AG08396 (cell line): ENCODE measurements at regions not wholly inside any gene's neighbourhood (a gene's known extent, or its start where the extent isn't known, plus 50 kb on each side); places are given as distances from the start of the nearest gene placed in this dataset.

Experiments used
- DNase-seq: peaks from one replicate; pipeline ENCODE4 v3.0.0; 2012; ENCODE audit warnings: low spot score, mixed read lengths

DNA sequence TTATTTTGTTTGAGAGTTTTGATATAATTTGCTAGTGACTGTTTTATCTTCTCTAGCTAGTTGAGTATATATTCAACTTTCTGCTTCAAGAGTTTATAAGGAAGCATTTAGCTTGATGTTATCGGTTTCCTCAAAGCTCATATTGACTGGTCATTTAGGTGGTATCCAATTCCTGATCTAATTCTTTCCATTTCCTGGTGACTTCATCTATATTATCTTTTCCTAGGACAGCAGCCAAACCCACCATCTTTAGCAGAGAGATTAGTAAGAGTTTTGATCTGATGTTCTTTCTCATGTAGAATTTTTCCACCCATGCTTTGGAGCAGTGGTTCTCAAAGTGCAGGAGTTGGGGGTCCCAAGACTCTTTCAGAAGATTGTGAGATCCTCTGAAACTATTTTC lies 148.6 kb upstream of the STT3B start:
- no peak for DNase-seq

- no peak for DNase-seq
These were observed 142.8 kb upstream of the STT3B start for GRCh38 chr3:31389939-31390338.

DNA sequence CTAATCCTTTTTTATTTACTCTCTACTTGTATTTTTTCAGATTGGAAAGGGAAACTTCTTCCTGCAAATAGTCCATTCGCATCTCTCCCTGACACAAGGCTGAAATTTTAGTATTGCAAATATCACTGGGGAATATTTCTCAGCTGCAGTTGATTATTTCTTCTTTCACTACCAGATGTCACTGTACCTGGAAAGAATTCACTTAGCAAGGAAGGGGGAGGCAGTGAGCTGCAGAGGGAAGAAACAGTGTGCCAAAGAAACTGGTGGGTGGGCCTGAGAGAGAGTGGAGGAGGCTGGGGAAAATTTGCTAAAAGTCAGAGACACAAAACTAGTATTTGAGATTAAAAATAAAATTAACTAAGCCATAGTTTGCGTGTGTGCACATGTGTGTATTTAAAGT lies 142.3 kb upstream of the STT3B start:
- no peak for DNase-seq

DNA sequence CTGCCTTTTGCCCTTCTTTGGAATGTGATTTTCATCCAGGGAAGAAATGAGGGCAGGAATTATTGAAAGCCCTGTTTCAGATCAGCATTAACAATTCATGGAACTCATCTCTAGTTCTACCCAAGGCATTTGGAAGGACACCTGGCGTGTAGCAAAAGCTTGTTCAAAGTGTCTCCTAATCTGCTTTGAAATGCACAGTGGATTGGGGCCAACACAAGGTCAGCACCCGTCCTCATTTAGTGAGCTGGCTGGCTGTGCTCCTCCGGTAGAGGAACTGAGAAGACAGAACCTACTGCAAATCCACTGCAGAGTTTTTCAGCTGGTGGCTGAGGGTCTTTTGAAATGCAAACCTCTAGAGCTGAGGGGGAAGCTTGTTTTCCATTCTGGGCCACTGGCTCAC lies 141.6 kb upstream of the STT3B start:
- DNase-seq = no peak

DNA sequence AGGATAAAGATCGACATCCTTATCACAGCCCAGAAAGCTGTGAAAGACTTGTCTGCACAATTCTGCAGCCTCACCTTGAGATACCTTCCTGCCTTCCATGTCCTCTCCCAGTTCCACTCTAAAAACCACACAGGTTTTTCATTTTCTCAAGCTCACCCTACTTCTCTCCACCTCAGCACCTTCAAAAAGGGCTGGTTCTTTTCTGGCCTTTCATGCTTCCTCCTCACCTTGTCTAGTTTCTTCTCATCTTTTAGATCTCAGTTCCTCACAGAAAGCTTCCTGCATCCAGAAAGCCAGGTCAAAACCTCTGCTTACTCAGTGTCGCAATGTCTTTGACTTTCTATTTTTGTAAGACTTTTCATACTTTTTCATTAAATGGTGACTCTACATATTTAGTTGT lies 140.2 kb upstream of the STT3B start:
- DNase-seq = no peak

DNA sequence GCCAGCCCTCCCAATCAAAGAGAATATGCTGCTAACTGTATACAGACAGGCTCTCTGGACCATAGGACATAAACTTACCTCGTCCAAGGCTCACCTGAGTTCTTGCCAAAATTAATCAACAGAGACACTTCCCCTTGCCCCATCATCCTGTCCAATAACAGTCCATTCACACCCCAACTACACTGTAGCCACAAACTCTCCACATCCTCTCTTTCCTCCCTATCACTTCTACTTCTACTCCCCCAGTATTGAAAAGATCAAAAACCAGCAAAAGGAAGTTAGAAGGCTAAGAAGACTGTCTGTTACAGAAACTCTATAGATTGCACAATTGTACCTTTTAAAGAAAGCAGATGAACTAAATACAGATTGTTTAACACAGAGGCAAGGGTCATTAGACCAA lies 133.5 kb upstream of the STT3B start:
- DNase-seq = no peak

- DNase-seq = no peak
These were observed 130.6 kb upstream of the STT3B start for GRCh38 chr3:31402117-31402516.

- no peak for DNase-seq
These were observed 129.5 kb upstream of the STT3B start for GRCh38 chr3:31403197-31403596.

GRCh38 chr3:31404871-31405270 lies 127.9 kb upstream of the STT3B start:
- no peak for DNase-seq

GRCh38 chr3:31405515-31405914 lies 127.2 kb upstream of the STT3B start:
- DNase-seq = no peak

DNA sequence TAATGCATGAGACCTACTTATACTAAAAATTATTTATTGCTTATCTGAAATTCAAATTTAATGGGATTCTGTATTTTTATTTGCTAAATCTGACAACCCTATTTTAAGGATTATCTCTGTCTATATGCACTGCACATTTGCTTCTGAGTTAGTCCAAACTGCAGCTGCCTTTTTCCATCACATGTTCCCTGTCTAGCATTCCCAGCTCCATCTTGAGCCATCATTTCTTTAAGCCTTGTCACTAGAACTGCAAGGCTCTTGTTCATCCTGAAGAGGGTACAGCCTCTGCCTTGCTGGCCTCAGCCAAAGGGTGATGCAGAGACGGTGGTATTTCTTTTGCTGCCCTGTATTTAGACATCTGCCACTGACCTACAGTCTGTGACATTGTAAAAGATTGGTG lies 125.8 kb upstream of the STT3B start:
- DNase-seq = no peak

DNA sequence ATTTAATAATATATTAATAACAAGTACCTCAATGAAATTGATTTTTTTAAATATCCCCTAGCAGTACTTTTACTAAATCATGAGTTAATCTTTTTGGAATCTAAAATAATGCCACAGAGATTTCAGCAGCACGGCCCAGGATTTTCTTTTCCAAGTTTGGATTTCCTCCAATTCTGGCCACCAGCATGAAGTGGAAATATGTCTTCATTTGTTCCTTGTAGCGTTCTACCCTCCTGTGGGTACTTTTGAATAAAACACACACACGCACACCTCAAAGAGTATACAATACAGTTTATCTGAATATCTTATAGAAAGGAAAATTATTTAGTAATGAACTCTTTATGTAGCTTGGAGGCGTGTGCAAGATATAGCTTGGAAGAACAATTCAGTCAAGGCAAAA lies 125.1 kb upstream of the STT3B start:
- DNase-seq = peak; percentile 12

DNA sequence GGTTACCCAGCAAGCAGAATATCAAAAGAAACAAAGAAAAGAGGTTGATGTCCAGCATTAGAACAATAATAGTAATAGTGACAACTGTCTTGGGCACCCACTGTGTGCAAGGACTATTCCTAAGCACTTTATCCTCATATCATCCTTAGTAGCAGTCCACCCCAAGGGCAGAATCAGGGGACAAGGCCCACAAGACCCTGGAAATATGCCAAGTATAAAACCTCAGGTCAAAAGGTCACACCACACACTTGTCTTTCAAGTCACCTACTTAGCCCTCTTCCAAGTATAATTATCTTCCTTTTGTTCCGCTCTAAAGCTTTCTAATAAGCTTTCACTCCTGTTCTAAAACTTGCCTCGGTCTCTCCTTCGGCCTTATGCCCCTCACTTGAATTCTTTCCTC lies 124.0 kb upstream of the STT3B start:
- no peak for DNase-seq

DNA sequence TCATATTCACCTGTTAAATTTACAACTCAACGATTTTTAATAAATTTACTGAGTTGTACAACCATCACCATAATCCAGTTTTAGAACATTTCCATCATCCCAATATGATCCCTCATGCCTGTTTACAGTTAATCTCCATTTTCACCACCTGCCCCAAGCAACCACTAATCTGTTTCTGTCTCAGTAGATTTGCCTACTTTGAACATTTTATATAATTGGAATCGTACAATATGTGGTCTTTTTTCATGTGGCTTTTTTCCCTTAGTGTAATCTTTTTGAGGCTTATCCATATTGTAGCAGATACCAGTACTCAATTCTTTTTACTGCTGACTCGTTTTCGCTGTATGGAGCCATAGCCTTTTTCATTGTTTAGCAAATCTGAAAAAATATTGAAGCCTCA lies 123.3 kb upstream of the STT3B start:
- DNase-seq = no peak

- DNase-seq = no peak
These were observed 122.9 kb upstream of the STT3B start for GRCh38 chr3:31409866-31410265.

- DNase-seq = no peak
These were observed 122.3 kb upstream of the STT3B start for GRCh38 chr3:31410411-31410810.

GRCh38 chr3:31412832-31413231 lies 119.9 kb upstream of the STT3B start:
- no peak for DNase-seq

- no peak for DNase-seq
These were observed 119.2 kb upstream of the STT3B start for GRCh38 chr3:31413515-31413914.

DNA sequence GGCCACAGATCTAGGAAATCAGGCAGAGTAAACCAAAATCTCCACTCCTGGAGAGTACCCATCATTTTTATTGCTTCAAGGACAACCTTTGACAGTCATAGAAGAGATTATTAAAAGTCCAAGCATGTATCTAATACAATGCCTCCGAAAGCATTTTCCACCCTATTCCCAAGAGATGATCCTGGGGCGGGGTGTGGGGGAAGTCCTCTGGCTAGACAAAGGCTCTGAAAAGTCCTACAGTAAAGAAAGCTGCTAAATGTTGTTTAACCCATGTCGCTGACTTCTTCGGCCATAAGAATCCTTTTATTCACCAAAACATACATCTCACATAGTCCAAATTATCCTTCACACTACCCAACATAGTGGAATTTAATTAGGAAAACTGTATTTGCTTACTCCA lies 115.7 kb upstream of the STT3B start:
- DNase-seq = no peak

DNA sequence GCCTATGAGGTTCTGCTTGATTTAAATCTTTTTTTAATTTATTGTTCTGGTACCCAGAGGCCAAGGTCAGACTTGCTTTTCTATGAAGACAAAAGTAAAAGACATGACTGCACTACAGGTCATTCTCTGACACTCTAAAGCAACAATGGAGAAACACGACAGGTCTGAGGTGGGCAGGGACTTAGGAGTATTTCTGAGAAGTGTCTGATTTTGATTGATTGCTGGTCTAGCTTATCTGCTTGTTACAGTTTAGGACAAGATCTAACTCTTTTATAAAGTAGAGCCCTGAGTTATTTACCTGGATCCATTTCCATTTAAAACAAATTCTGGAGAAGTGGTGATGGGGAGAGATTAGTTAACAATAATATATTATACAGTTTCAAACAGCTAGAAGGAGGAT lies 115.2 kb upstream of the STT3B start:
- DNase-seq = no peak

DNA sequence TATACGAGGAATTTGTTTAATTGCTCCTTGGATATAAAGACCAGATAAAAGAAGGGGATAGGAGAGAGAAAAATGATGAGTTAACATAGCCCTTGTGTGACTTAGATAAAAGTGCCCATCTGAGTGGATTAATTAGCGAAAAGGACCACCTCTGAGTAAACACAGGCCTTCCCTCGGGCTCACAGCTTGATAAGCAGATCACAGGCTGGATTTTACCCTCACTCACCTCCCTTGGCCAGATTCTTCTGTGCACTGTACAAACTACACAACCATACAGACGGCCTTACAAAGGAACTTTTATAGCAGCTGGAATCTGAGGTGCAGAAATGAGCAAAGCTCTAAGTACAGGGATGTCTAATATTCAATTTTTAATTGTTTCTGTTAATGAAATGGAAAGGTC lies 112.4 kb upstream of the STT3B start:
- DNase-seq = no peak

- no peak for DNase-seq
These were observed 111.2 kb upstream of the STT3B start for GRCh38 chr3:31421314-31422048.

- DNase-seq = no peak
These were observed 110.5 kb upstream of the STT3B start for GRCh38 chr3:31422237-31422636.

GRCh38 chr3:31423482-31423881 lies 109.2 kb upstream of the STT3B start:
- no peak for DNase-seq

DNA sequence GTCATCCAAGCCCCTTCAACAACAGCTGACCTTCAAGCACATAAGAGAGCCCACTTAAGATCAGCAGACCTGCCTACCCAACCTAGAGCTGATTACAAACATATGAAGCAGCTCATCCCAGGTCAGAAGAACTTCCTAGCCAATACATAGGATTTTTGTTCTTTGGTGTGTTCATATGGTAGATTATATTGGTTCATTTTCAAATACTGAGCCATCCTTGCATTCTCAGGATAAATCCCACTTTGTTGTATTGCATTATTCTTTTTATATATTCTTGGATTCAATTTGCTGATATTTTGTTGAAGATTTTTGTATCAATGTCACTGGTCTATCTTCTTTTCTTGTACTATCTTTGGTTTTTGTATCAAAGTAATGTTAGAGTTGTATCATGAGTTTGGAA lies 107.3 kb upstream of the STT3B start:
- no peak for DNase-seq
